Endodermal cell (in vitro differentiated cells): ENCODE measurements at regions not wholly inside any gene's neighbourhood (a gene's known extent, or its start where the extent isn't known, plus 50 kb on each side); places are given as distances from the start of the nearest gene placed in this dataset.

Source experiments
- DNase-seq: peaks from one replicate; pipeline ENCODE4 v3.0.0-alpha.2; 2017
- H3K27ac ChIP-seq: 2 replicates; pipeline ENCODE4 v1.5.1; 2013; ENCODE audit warnings: mild to moderate bottlenecking, low read depth, low read length, moderate library complexity
- H3K27me3 ChIP-seq: 2 replicates; pipeline ENCODE4 v1.6.1; 2013; ENCODE audit warnings: mild to moderate bottlenecking, low read length, moderate library complexity; ENCODE audit not compliant: insufficient read depth, control insufficient read depth, poor library complexity, severe bottlenecking
- H3K36me3 ChIP-seq: 2 replicates; pipeline ENCODE4 v1.7.0; 2013; ENCODE audit warnings: mild to moderate bottlenecking, low read length, moderate library complexity; ENCODE audit not compliant: control insufficient read depth, insufficient read depth
- H3K4me1 ChIP-seq: one replicate; pipeline ENCODE4 v1.7.0; 2013; ENCODE audit warnings: low read length; ENCODE audit not compliant: control insufficient read depth, insufficient read depth
- H3K4me3 ChIP-seq: 2 replicates; pipeline ENCODE4 v1.5.1; 2013; ENCODE audit warnings: mild to moderate bottlenecking, low read length, moderate library complexity
- H3K9ac ChIP-seq: 2 replicates; pipeline ENCODE4 v1.6.1; 2013; ENCODE audit warnings: mild to moderate bottlenecking, low read length, moderate library complexity; ENCODE audit not compliant: poor library complexity, severe bottlenecking; ENCODE audit errors: extremely low read depth
- H3K9me3 ChIP-seq: 2 replicates; pipeline ENCODE4 v1.6.1; 2013; ENCODE audit warnings: mild to moderate bottlenecking, low read length, moderate library complexity; ENCODE audit not compliant: control insufficient read depth
- H3K27ac Mint-ChIP-seq: 2 replicates; pipeline ENCODE4 v1.8.0; 2020; ENCODE audit warnings: mixed read lengths
- H3K27me3 Mint-ChIP-seq: 2 replicates; pipeline ENCODE4 v1.8.0; 2021; ENCODE audit warnings: mild to moderate bottlenecking, mixed read lengths; ENCODE audit not compliant: insufficient read depth
- H3K36me3 Mint-ChIP-seq: 2 replicates; pipeline ENCODE4 v1.8.0; 2020; ENCODE audit warnings: low read depth, mixed read lengths
- H3K4me1 Mint-ChIP-seq: 2 replicates; pipeline ENCODE4 v1.8.0; 2020; ENCODE audit warnings: mixed read lengths
- H3K4me3 Mint-ChIP-seq: 2 replicates; pipeline ENCODE4 v1.8.0; 2020; ENCODE audit warnings: mild to moderate bottlenecking, moderate library complexity, mixed read lengths
- H3K9me3 Mint-ChIP-seq: 2 replicates; pipeline ENCODE4 v1.8.0; 2020; ENCODE audit warnings: mild to moderate bottlenecking, mixed read lengths
- CTCF ChIP-seq: fragments of 200-600 bp; sonication (generic); conservative IDR thresholded peaks from 2 replicates; pipeline ENCODE4 v1.5.0; 2021; ENCODE audit warnings: antibody characterized with exemption, mild to moderate bottlenecking
- WGBS, 2 experiments: methylation state at CpG; one replicate each; pipeline versions ENCODE4 v1.1.5 to v1.1.7; 2013; ENCODE audit warnings: missing lambda C conversion rate in 2 of 2, mixed read lengths in 1 of 2; ENCODE audit not compliant: insufficient coverage in 1 of 2, insufficient read length in 1 of 2; 5-methylcytosine and 5-hydroxymethylcytosine counted together

GRCh38 chr2:35228584-35228983 lies 1127.0 kb upstream of the CRIM1 start:
- Mint-ChIP-seq H3K36me3 (no peaks in the 10 kb centered on the region), H3K4me3 (no peak overlapping the region), H3K9me3 (peaks cover 15% of the 10 kb centered on the region), H3K27me3 (no peaks in the 10 kb centered on the region), H3K27ac (peak overlapping the region; percentile 57), H3K4me1 (no peaks in the 10 kb centered on the region)
- H3K9me3 ChIP-seq = peaks cover 15% of the 10 kb centered on the region
- H3K9ac ChIP-seq = no peak overlapping the region
- no peak overlapping the region for H3K4me3 ChIP-seq
- no peak for DNase-seq
- WGBS, 2 experiments = 8 to 16% methylated on average over 2 of the region's 2 CpGs
- no peaks in the 10 kb centered on the region for H3K36me3 ChIP-seq
- H3K27me3 ChIP-seq = no peaks in the 10 kb centered on the region
- no peak overlapping the region for H3K27ac ChIP-seq
- no peaks in the 10 kb centered on the region for H3K4me1 ChIP-seq
- TF ChIP-seq CTCF = no peak

GRCh38 chr2:35220461-35220860 lies 1135.1 kb upstream of the CRIM1 start:
- H3K4me3 Mint-ChIP-seq = no peak overlapping the region
- no peak overlapping the region for H3K27ac ChIP-seq
- H3K36me3 Mint-ChIP-seq = no peaks in the 10 kb centered on the region
- H3K9me3 Mint-ChIP-seq = peaks cover 13% of the 10 kb centered on the region
- H3K9me3 ChIP-seq = peaks cover 20% of the 10 kb centered on the region
- H3K27ac Mint-ChIP-seq = no peak overlapping the region
- WGBS, 2 experiments = 90 to 95% methylated on average over 2 of the region's 2 CpGs
- DNase-seq = no peak
- H3K36me3 ChIP-seq = no peaks in the 10 kb centered on the region
- H3K27me3 ChIP-seq = no peaks in the 10 kb centered on the region
- H3K4me1 ChIP-seq = no peaks in the 10 kb centered on the region
- no peak overlapping the region for H3K9ac ChIP-seq
- no peaks in the 10 kb centered on the region for H3K27me3 Mint-ChIP-seq
- no peak overlapping the region for H3K4me3 ChIP-seq
- no peak for TF ChIP-seq CTCF
- H3K4me1 Mint-ChIP-seq = no peaks in the 10 kb centered on the region

DNA sequence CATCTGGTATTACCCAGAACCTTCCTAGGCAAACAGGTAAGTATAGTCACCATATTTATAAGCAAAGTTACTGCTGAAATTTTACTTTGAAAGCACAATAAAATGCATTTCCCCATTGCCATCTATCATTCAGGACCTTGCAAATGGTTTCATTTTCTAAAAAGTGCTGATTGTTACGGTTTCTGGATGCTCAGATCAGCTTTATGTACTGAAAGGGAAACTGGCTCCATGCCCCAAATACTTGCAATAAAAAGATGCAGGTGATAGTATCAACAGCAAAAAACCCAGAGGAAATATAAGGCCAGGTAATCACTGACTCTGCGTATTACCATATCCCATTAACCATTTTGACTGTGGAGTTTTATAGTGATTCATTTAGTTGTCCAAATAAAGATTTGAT lies 1150.7 kb upstream of the CRIM1 start:
- H3K4me1 Mint-ChIP-seq = peaks cover 3% of the 10 kb centered on the region
- WGBS, 2 experiments = 97 to 100% methylated on average over 1 of the region's 2 CpGs
- Histone ChIP-seq H3K27me3 (no peaks in the 10 kb centered on the region), H3K36me3 (no peaks in the 10 kb centered on the region), H3K9me3 (peaks cover 5% of the 10 kb centered on the region), H3K27ac (no peak overlapping the region), H3K4me3 (no peak overlapping the region), H3K9ac (no peak overlapping the region), H3K4me1 (no peaks in the 10 kb centered on the region)
- no peaks in the 10 kb centered on the region for H3K9me3 Mint-ChIP-seq
- no peak for TF ChIP-seq CTCF
- no peak overlapping the region for H3K4me3 Mint-ChIP-seq
- no peak overlapping the region for H3K27ac Mint-ChIP-seq
- H3K36me3 Mint-ChIP-seq = no peaks in the 10 kb centered on the region
- no peak for DNase-seq
- H3K27me3 Mint-ChIP-seq = no peaks in the 10 kb centered on the region
